ENCODE measurements at regions not wholly inside any gene's neighbourhood (a gene's known extent, or its start where the extent isn't known, plus 50 kb on each side); places are given as distances from the start of the nearest gene placed in this dataset.

DNA sequence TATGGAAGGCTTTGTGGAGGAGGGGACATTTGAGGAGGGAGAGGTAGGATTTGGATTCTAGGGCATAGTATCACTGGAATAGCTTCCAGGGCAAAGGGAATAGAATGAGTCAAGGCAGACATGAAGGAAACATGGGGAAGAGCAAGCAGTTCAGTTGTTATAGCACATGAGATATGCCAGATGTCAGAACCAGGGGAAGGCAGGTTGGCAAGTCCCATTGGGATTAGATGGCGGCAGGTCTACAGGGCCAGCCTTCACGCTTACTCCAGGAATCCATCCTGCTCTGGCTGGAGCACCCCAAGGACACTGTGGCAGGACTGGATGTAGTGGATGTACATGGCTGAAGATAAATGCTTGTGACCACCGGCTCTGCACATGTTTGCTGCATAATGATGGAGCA, 120.4 kb upstream of the ST8SIA2 start:
- DNase-seq (ENCODE audit: low read depth) = no peak
- H3K4me3 ChIP-seq (ENCODE audit: control insufficient read depth, low read depth, low read length) = no peak overlapping the region
- TF ChIP-seq, protein P1, sequence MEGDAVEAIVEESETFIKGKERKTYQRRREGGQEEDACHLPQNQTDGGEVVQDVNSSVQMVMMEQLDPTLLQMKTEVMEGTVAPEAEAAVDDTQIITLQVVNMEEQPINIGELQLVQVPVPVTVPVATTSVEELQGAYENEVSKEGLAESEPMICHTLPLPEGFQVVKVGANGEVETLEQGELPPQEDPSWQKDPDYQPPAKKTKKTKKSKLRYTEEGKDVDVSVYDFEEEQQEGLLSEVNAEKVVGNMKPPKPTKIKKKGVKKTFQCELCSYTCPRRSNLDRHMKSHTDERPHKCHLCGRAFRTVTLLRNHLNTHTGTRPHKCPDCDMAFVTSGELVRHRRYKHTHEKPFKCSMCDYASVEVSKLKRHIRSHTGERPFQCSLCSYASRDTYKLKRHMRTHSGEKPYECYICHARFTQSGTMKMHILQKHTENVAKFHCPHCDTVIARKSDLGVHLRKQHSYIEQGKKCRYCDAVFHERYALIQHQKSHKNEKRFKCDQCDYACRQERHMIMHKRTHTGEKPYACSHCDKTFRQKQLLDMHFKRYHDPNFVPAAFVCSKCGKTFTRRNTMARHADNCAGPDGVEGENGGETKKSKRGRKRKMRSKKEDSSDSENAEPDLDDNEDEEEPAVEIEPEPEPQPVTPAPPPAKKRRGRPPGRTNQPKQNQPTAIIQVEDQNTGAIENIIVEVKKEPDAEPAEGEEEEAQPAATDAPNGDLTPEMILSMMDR (conservative IDR thresholded peaks at IDR 0.05; ENCODE audit: control insufficient read depth, insufficient read depth, low read depth, low read length) = no peak

DNA sequence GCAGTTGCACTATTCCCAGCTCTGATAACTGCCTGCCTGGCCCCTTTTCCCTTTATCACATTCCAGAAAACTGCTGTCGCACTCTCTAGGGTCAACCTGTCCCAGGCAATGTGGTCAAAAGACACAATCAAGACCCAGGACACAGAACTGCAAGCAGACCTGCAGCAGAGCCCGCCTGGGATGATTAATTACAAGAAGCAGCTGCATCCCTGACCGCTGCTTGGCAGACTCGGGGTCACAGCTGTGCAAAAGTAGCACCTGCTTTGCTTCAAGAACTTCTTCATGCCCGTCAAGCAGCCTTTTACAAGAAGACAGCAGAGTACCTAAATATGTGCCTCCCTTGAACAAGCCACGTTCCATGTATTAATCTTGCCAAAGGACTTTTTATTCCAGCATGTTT, 120.0 kb upstream of the ST8SIA2 start:
- H3K4me3 ChIP-seq (ENCODE audit: control insufficient read depth, low read depth, low read length) = no peak overlapping the region
- no peak for DNase-seq (ENCODE audit: low read depth)
- TF ChIP-seq, protein P1 (conservative IDR thresholded peaks at IDR 0.05; ENCODE audit: control insufficient read depth, insufficient read depth, low read depth, low read length) = no peak

DNA sequence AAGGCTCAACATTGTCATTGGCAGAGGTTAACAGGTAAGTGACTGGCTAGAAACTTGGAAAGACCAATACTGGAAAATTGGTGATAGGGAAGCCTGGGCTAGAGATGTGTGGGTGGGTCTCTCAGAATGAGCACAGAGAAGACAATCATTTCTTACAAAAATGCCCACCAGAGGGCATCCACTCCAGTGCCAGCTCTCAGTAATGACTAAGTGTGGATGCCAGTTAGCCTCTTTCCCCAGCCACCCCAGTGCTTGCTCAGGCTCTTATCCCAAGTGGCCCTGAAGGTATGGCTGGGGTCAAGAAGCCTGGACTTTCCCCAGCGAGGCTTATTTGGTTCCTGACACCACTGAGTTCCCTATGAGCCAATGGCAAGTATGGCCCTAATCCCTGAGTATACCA, 115.9 kb upstream of the ST8SIA2 start:
- peak; percentile 0 for DNase-seq (ENCODE audit: low read depth)
- H3K4me3 ChIP-seq (ENCODE audit: control insufficient read depth, low read depth, low read length) = no peak overlapping the region
- TF ChIP-seq, protein P1 (conservative IDR thresholded peaks at IDR 0.05; ENCODE audit: control insufficient read depth, insufficient read depth, low read depth, low read length) = no peak

DNA sequence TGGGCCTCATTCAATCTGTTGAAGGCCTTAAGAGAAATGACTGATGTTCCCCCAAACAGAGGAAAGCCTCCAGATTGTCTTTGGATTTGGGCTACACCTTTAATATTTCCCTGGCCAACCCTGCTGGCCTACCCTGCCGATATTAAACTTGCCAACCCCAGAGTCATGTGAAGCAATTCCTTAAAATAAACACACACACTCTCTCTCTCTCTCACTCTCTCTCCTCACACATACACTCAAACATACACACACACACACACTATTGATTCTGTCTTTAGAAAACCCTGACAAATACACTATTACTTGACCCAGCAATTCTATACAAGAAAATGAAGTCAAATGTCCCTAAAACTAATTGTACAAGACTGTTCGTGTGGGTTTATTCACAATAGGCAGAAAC, 109.9 kb upstream of the ST8SIA2 start:
- H3K4me3 ChIP-seq (ENCODE audit: control insufficient read depth, low read depth, low read length) = no peak overlapping the region
- TF ChIP-seq, protein P1 (conservative IDR thresholded peaks at IDR 0.05; ENCODE audit: control insufficient read depth, insufficient read depth, low read depth, low read length) = no peak
- DNase-seq (ENCODE audit: low read depth) = no peak

DNA sequence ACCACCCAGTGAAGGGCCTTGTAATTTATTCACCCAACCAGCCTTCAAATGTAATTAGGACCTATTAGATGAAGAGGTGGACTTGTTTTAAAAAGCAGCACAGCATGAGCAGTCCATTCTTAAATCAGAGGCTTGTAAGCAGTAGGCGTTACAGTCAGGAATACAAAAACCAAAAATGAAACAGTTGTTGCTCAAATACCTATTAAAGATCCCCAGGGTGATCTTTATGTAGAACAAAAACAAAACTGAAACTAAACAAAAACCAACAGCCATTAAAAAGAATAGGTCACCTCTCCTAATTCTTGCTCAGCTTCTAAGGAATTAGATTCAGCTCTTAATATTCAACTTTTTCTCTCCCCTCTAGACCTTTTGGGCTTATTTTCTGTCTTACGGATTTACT, 104.9 kb upstream of the ST8SIA2 start:
- H3K4me3 ChIP-seq (ENCODE audit: control insufficient read depth, low read depth, low read length) = no peak overlapping the region
- TF ChIP-seq, protein P1 (conservative IDR thresholded peaks at IDR 0.05; ENCODE audit: control insufficient read depth, insufficient read depth, low read depth, low read length) = no peak

DNA sequence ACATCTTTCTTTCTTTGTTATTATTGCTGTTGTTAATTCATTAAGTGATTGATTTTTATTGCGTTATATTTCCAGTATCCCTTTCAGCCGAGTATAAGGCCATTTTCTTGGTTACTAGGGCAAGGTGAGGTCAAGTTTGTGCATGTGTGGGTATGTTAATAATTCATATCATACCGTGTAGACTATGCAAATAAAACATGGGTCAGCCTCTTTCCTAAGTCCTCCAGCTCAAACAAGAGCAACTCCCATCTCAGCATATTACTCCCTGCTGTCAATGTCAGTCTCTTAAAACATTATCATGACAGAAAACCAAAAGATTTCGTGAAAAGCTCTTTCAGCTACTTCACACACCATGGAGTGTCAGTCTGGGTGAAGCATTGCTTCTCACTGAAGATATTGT, 103.9 kb upstream of the ST8SIA2 start:
- H3K4me3 ChIP-seq (ENCODE audit: control insufficient read depth, low read depth, low read length) = no peak overlapping the region
- DNase-seq (ENCODE audit: low read depth) = no peak
- TF ChIP-seq, protein P1 (conservative IDR thresholded peaks at IDR 0.05; ENCODE audit: control insufficient read depth, insufficient read depth, low read depth, low read length) = no peak

More for the DNA sequence above, 104.9 kb upstream of the ST8SIA2 start:
- no peak for DNase-seq (ENCODE audit: low read depth)

DNA sequence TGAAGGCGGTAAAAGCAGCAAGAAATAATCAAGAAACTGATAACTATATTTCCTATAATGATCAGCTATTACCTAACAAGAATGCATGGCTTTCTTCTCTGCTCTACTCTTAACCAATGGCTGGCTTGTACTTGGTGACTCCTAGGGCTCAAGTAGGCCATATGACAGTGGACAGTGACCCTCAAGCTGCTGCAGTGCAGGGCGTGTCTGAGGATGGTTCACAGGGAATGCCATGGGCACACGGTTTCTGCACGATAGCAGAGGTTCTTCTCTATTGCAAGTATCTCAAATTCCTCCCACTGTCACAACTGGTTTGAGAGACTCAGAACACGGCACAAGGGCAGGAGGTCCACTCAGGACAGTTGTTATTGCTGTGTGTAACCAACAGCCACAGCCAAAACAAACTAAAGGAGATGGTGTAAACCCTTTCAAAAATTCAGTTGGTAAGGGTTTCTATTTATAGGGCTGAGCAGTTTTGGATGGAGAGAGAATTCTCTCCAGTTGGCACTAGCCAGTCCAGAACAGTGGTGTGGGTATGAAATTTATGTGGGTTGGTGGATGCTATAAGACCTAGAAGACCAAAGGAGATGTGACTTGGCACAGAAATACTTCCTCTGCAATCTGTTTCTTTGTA, 103.2 kb upstream of the ST8SIA2 start:
- no peak overlapping the region for H3K4me3 ChIP-seq (ENCODE audit: control insufficient read depth, low read depth, low read length)
- TF ChIP-seq, protein P1 (conservative IDR thresholded peaks at IDR 0.05; ENCODE audit: control insufficient read depth, insufficient read depth, low read depth, low read length) = no peak
- DNase-seq (ENCODE audit: low read depth) = no peak
